Adrenal gland (tissue), 5 donors: ENCODE measurements at regions not wholly inside any gene's neighbourhood (a gene's known extent, or its start where the extent isn't known, plus 50 kb on each side); places are given as distances from the start of the nearest gene placed in this dataset.

ENCODE experiments used
- CTCF ChIP-seq, 6 experiments: fragments of 450-650 bp in 4 of 6; fragments of 200-600 bp in 2 of 6; sonication (generic) in 1 of 6; IDR thresholded peaks; 1 replicate in 5 of 6; 2 replicates in 1 of 6; pipeline versions ENCODE4 v1.5.1 to v1.8.0; 2016 to 2021; ENCODE audit warnings: antibody characterized with exemption in 6 of 6, mild to moderate bottlenecking in 2 of 6, moderate library complexity in 1 of 6
- POLR2A ChIP-seq, 2 donors: fragments of 450-650 bp; IDR thresholded peaks; one replicate each; pipeline ENCODE4 v1.6.1; 2017; ENCODE audit warnings: antibody characterized with exemption in 2 of 2, mild to moderate bottlenecking in 2 of 2, moderate library complexity in 1 of 2
- donor health status: DM: no; HTN: no; CAD: no.

- no peak for TF ChIP-seq CTCF (IDR thresholded peaks at IDR 0.05)
- no peak for TF ChIP-seq POLR2A (IDR thresholded peaks at IDR 0.05)
Measured at GRCh38 chr9:86557063-86557766, 203.0 kb upstream of the TUT7 start.
